Upper lobe of left lung (tissue), 4 donors: ENCODE measurements at regions not wholly inside any gene's neighbourhood (a gene's known extent, or its start where the extent isn't known, plus 50 kb on each side); places are given as distances from the start of the nearest gene placed in this dataset.

Source experiments
- EP300 ChIP-seq, 4 donors: sonication (generic); formaldehyde crosslinking; IDR thresholded peaks; one replicate each; pipeline ENCODE4 v1.5.1; 2017; ENCODE audit warnings: antibody characterized with exemption in 4 of 4, control low read depth in 2 of 4
- POLR2A ChIP-seq, 4 donors: fragments of 450-650 bp; IDR thresholded peaks; one replicate each; pipeline ENCODE4 v1.5.1; 2016 to 2017; ENCODE audit warnings: antibody characterized with exemption in 4 of 4, mild to moderate bottlenecking in 2 of 4
- POLR2AphosphoS5 ChIP-seq, 2 donors: sonication (generic); formaldehyde crosslinking; IDR thresholded peaks; one replicate each; pipeline ENCODE4 v1.5.1; 2017; ENCODE audit warnings: antibody characterized with exemption in 2 of 2
- TF ChIP-seq, protein P1 (sequence below), 6 experiments: fragments of 450-650 bp in 4 of 6; fragments of 200-600 bp in 2 of 6; sonication (generic) in 2 of 6; IDR thresholded peaks; one replicate each; pipeline ENCODE4 v1.5.1; 2016 to 2019; ENCODE audit warnings: antibody characterized with exemption in 6 of 6

- TF ChIP-seq POLR2A (IDR thresholded peaks at IDR 0.05): peak in 1 of 4 donors; percentile 54
- TF ChIP-seq, protein P1, sequence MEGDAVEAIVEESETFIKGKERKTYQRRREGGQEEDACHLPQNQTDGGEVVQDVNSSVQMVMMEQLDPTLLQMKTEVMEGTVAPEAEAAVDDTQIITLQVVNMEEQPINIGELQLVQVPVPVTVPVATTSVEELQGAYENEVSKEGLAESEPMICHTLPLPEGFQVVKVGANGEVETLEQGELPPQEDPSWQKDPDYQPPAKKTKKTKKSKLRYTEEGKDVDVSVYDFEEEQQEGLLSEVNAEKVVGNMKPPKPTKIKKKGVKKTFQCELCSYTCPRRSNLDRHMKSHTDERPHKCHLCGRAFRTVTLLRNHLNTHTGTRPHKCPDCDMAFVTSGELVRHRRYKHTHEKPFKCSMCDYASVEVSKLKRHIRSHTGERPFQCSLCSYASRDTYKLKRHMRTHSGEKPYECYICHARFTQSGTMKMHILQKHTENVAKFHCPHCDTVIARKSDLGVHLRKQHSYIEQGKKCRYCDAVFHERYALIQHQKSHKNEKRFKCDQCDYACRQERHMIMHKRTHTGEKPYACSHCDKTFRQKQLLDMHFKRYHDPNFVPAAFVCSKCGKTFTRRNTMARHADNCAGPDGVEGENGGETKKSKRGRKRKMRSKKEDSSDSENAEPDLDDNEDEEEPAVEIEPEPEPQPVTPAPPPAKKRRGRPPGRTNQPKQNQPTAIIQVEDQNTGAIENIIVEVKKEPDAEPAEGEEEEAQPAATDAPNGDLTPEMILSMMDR (IDR thresholded peaks at IDR 0.05): no peak
- TF ChIP-seq EP300 (IDR thresholded peaks at IDR 0.05): no peak
- peak; percentile 60 to 61 for TF ChIP-seq POLR2AphosphoS5 (IDR thresholded peaks at IDR 0.05)
These were observed 86.2 kb upstream of the FRY start for GRCh38 chr13:31945202-31945961.
